ENCODE measurements at regions not wholly inside any gene's neighbourhood (a gene's known extent, or its start where the extent isn't known, plus 50 kb on each side); places are given as distances from the start of the nearest gene placed in this dataset.

DNA sequence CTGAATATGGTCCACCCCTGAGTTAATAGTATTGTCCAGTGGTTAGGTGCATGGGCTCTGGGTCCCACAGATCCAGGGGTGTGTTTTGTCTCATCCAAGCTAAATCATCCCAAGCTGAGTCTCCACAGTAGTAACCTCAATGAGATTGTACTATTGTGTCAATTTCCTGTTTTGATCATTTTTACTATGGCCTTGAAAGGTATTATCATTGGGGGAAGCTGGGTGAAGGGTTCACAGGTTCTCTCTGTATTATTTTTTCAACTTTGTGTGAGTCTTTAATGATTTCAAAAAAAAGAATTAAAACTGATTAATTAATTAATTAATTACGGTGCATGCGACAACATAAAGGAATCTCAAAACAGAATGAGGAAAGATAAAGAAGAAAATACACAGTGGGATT is 266.1 kb downstream of the MN1 start:
- DNase-seq (no peak), ATAC-seq (no peak)
- intact Hi-C loops (cut with DNase I): no loop called here

DNA sequence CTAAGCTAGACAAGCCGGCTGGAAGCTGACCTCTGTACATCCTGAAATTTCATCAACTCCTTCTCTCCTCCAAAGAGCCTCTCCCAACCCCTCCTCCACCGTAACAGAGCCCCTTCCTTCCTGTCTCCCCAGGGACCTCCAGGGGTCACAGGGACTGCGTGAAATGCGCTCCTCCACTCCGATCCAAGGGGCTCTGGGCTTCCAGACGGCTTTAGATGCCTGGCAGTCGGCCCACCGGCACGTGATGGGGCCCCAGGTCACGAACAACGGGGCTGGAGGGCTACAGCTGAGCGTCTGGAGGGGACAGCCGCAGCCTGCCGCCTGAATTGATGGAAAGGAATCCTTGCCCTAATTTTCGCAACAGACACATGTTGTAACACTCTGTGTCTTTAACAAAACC is 264.1 kb downstream of the MN1 start:
- ATAC-seq (peak in 1 of 2 donors; percentile 77), DNase-seq (peak; percentile 37)
- intact Hi-C loops (cut with DNase I): no loop called here

DNA sequence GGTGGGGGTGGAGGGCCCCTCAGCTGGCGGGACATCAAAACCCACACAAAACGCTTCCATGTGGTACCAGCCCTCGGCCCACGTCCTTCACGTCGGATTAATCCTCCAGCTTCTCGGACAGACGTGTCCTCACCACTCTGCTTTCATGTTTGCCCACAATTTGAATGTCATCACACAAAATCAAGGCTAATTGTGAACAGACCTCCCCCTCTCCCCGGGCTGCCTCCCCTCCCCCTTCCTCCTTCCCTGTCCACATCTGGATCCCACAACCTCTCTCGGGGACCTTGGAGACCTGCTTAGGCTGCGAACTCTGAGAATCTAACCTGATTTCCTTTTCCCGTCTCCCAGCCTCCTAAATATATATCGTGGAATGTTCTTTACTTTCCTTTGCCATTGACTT is 262.9 kb downstream of the MN1 start:
- ATAC-seq (no peak), DNase-seq (no peak)
- intact Hi-C loops (cut with DNase I): no loop called here

DNA sequence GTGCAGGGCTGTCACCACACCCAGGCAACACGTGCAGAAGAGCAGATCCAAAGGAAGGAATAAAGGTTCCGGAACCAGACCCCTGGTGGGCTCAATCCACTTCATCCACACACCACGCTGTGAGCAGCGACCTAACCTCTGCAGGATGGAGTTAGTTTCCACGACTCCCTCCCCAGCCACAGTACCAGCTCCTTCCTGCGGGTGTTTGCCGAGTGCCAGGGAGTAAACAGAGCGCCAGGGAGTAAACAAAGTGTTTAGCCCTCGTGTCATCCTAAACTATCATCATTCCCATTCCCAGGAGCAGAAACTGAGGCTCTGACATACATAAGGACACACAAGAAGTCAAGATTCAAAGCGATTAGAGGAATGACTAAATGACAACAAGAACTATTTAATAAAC is 261.3 kb downstream of the MN1 start:
- ATAC-seq (no peak), DNase-seq (no peak)
- intact Hi-C loops (cut with DNase I): no loop called here

DNA sequence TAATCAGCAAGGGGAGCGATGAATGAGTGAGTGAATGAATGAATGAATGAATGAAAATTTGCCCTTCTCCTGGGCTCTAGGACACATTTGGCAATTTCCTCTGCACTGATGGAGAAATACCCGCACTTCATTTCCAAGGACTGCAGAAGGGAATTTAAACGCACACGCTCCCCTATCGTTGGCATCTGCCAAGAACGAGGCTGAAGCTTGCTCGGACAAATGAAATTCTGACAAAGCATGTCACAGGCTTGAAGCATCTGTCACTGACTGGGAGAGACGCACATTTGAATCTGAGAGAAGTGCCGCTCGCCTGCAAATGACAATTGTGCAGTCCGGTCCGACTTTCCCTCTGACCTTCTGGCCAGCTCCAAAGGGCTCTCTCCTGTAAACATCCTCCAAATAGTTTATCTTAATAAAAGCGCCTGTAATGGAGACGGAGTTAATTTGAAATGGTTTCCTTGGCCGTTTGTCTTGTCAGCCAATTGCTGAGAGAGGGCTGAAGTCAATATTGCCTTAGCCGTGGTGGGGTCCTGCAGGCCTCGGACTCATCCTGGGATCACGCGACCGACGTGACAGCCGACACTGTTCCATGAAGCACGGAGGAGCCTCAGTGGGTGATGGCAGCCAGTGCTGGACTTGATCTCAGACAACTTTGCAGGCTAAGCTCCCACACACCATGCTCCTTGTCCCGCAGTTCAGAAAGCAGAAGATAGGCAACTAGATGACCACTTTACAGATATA is 260.7 kb downstream of the MN1 start:
- DNase-seq (no peak), ATAC-seq (peak in 1 of 2 donors; percentile 10)
- intact Hi-C loops (cut with DNase I): no loop called here

DNA sequence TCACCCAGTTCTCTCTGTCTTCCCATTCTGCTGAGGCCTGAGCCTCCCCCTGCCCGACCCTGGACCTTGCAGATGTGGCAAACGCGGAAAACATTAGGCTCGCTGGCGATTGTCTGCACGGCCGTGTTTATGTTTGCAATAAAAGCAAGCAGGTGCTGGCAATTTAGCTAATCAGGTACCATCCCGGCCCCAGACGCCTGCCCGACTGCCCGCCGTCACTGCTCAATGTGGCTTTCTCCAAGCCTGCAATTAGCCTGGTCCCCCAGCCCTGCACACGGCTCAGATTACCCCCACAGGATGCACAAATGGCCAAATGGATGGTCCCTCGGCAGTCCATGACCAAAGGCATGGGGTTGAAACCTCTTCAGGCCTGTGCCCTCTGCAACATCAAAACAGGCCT is 259.7 kb downstream of the MN1 start:
- intact Hi-C loops (cut with DNase I): no loop called here
- no peak for DNase-seq
- ATAC-seq: no peak

DNA sequence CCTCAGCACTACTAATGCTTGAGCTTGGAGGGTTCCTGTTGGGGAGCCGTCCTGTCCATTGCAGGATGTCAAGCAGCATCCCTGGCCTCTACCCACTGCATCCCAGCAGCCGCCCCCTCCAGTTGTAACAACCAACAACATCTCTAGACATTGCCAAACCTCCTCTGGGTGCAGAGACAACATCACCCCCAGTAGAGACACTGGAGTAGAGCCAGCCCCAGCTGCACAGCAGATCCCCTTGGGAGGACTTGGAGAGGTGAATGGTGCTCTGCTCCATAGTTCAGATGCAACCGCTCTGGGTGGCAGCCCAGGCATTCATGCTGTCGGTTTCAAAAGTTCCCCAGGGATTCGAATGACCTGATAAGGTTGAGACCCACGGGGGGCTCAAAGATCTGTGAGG is 259.0 kb downstream of the MN1 start:
- no peak for ATAC-seq
- intact Hi-C loops (cut with DNase I): no loop called here
- DNase-seq: no peak

DNA sequence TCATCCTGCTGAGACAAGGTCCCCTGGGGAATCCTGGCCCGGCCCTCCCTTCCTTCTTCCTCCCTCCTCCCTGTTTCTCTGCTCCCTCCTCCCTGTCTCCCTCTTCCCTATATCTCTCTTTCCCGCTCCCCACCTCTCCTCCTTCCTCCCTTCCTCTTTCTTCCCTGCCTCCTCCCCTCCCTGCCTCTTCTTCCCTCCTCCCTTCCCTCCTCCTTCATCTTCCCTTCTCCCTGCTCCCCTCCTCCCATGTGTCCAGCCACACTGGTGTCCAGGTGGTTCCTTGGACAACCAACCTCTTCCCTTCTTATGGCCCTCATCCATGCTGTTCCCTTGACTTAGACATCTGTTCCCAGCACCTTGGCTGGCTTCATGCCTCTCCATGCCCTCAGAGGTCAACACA is 258.1 kb downstream of the MN1 start:
- intact Hi-C loops (cut with DNase I): no loop called here
- ATAC-seq (no peak), DNase-seq (no peak)

DNA sequence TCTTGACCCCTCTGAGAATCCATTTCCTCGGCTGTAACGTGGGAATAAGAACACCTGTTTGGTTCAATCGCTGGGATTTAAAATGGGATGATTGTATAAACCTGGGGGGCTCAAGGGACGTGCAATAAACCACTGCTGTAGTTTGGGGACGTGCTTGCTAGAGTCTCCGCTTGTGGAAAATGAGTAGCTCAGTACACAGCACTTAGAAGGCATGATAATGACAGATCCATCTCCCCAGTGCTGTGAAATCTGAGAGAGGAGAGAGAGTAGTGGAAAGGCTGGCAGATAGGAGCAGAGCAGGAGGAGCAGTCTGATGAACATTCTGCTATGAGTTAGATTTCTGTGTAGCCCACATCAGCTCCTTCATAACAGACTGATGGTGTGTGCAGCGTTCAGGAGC is 256.5 kb downstream of the MN1 start:
- intact Hi-C loops (cut with DNase I): no loop called here
- DNase-seq: no peak
- no peak for ATAC-seq

DNA sequence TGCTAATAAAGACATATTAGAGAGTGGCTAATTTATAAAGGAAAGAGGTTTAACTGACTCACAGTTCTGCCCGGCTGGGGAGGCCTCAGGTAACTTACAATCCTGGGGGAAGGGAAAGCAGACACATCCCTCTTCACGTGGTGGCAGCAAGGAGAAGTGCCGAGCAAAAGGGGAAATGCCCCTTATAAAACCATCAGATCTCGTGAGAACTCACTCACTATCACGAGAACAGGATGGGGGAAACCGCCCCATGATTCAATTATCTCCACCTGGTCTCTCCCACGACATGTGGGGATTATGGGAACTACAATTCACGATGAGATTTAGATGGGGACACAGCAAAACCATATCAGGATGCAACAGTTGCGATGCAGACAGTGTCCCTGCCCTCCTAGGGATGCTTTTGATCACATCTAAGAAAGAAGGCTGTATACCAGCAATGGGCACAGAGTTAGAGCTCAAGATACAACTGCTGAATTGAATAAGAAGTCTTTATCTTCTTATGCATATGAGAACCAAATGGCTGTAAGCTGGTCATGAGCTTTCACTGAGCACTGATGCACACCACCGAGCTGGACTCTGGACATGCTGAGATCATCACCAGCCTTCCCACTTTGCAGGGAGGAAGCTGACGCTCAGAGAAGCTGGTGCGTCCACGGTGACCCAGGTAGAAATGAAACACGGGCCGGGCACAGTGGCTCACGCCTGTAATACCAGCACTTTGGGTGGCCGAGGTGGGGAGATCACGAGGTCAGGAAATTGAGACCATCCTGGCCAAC is 255.2 kb downstream of the MN1 start:
- no peak for DNase-seq
- intact Hi-C loops (cut with DNase I): no loop called here
- ATAC-seq: no peak

DNA sequence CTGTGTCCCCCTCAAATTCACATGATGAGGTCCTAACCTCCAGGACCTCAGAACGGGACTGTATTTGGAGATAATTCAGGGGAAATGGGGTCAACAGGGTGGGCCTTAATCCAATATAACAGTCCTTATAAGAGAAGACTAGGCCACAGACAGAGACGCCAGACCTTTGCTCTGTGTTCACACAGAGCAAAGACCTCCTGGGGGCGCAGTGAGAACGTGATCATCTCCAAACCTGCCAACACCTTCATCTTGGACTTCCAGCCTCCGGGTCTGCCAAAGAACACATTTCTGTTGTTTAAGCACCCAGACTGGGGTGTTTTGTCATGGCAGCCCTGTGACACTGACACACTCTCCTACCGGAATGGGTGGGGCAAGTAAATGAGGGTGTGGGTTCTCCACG is 250.2 kb downstream of the MN1 start:
- DNase-seq (no peak), ATAC-seq (no peak)
- intact Hi-C loops (cut with DNase I): no loop called here

DNA sequence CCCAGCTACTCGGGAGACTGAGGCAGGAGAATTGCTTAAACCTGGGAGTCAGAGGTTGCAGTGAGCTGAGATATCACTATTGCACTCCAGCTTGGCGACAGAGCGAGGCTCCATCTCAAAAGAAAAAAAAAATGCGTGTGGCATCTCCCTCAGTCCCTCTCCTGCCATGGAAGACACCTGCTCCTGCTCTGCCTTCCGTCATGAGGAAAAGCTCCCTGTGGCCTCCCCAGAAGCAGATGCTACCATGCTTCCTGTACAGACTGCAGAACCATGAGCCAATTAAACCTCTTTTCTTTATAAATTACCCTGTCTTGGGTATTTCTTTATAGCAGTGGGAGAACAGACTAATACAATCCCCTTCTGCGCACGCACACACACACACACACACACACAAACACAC is 249.4 kb downstream of the MN1 start:
- no peak for DNase-seq
- intact Hi-C loops (cut with DNase I): no loop called here
- ATAC-seq: no peak

DNA sequence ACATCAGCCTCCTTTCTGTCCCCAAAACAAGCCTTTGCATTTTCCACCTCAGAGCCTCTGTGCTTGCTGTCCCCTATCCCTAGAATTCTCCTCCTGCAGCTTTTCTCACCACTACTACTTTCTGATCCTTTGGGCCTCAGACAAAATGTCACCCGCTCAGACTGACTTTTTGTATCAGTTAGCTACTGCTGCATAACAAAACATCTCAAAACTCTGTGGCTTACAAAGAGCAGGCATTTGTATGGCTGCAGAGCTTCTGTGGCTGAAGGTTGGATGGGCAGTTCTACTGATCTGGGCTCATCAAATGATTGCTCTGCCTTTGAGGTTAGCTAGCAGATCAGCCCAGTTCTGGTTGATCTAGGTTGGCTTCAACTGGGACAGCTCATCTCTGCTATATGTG is 248.7 kb downstream of the MN1 start:
- ATAC-seq: no peak
- intact Hi-C loops (cut with DNase I): no loop called here

DNA sequence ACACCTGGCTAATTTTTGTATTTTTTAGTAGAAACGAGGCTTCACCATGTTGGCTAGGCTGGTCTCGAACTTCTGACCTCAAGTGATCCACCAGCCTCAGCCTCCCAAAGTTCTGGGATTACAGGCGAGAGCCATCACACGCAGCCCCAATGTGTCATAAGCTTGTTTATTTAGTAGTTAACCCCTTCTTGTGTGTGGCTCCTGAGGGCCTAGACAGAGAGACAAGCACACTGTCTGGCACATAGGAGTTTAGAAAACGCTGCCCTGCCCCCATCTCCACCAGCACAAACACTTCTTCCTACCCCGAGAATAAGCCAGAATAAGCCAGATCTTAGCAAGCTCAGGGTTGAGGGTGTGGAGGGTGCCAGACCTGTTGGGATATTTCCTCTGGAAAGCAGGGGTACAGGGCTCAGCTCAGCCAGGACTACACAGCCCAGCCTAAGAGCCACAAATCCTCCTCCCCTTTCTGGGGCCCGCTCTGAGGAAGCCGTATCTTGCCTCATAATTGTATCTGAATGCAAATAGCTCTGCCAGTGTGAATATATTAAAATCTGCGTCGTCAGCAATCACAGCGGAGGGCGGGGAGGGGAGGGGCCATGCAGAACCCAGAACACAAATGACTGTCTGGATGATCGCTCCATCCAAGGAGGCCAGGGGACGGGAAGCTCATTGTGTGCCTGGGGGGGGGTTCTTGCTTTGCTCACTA is 247.3 kb downstream of the MN1 start:
- no peak for DNase-seq
- intact Hi-C loops (cut with DNase I): no loop called here
- peak; percentile 73 to 86 for ATAC-seq

More for the DNA sequence above, 248.7 kb downstream of the MN1 start:
- no peak for DNase-seq

DNA sequence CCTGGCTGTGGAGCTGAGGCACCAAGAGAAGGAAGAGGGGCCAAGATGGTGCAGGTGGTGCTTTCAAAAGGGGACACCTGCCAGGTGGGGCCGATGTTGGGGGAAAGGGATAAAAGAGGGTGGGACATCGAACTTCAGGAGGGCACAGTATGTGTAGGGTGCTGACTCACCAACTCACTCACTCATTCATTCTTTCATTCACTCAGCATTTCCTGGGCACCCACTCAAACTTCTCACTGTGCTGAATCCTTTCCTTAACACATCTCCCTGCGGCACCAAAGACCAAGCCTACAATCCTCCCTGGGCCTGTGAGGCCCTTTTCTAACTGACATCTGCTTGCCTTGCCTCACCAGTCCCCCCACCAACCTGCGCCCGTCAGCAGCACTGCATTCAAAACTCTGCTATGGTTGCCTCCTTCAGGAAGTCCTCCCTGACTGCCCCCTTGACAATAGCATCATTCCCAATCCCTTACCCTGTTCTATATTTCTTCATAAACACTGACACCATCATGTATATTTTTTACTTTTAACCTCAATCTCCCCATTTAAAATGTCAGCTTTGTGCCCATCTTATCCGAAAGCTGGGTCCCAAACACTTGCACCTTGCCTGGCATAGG is 246.6 kb downstream of the MN1 start:
- intact Hi-C loops (cut with DNase I): no loop called here
- ATAC-seq: no peak
- no peak for DNase-seq

DNA sequence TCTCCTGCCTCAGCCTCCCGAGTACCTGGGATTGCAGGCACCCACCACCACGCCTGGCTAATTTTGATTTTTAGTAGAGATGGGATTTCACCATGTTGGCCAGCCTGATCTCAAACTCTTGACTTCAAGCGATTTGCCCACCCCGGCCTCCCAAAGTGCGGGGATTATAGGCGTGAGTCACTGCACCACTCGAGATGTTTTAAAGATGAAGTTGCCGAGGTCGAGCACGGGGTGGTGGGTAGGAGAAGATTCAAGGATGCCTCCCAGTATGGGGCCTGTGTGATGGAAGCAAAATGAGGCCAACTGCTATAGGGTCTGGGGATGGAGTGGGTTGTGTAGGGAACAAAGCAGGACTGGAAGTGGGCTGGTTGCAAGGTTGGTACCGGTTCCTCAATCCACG is 245.2 kb downstream of the MN1 start:
- ATAC-seq (no peak), DNase-seq (no peak)
- intact Hi-C loops (cut with DNase I): no loop called here

DNA sequence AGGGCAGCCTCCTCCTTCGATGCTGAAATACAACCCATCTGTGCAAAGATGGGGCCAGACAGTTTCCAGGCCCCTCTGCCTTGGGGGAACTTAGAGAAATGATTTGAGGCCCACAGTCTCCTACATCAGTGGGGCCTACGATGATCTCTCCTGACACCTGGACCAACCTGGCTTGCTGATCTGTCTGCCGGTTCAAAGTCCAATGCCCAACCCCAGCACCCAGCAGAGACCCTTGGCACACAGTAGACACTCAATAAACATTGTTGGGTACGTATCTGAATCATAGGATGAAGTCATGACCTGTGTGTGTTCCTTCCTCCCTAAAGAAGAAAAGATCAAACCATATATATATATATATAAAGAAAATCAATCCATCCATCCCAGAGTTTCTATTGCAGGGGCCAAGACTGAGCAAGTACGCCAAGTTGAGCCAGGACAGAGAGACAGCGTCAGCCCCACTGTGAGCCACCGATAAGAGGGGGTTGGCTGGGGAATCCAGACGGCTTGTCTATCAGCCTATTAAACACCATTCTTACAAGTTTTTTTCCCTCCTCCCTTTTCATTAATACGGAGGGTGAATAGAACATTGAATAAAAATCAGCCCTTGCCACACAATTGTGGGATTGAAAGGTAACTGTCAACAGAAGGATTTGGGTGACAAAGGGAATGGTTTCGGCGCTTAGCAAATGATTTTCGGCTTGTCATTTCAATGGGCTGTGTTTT is 244.1 kb downstream of the MN1 start:
- DNase-seq (no peak), ATAC-seq (no peak)
- intact Hi-C loops (cut with DNase I): no loop called here

DNA sequence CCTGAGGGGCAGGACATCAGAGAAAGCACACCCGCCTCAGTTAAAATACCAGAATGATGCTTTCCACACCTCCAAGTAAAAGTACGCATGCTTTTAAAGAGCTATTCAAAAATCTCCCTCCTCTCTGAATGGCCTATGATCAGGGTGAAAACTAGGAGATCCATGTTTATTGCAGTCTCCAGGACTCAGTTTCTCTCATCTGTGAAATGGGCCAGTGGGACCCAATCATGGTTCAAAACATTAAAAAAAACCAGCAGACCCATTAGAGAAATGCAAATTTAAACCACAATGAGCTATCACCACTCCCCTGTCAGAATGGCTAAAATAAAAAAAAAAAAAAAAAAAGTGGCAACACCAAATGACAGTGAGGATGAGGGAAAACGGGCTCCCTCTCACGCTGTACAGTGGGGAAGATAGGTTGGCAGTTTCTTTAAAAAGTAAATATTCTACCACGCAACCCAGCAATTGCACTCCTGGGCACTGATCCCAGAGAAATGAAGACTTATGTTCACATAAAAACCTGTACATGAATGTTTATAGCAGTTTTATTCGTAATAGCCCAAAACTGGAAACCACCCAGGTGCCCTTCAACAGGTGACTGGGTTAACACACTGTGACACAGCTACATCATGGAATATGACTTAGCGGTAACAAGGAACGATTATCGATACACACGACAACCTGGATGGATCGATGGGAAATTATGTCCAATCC is 242.7 kb downstream of the MN1 start:
- intact Hi-C loops (cut with DNase I): no loop called here
- DNase-seq (no peak), ATAC-seq (no peak)

DNA sequence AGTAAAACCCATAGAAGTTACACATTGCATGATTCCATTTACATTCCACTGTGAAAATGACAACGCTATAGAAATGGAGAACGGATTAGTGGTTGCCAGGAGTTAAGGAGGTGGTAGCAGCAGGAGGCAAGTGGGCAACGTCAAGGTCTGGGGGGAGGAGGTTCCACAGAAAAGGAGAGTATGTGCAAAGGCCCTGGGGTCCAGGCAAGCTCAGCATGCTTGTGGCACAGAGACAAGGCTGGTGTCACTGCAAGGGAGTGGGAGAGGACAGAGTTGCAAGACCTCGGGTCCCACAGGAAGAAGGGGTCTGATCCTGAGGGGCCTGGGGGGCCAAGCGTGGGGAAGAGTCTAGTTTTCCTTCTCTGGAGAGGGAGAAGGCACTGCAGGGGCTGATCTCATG is 240.8 kb downstream of the MN1 start:
- DNase-seq (no peak), ATAC-seq (no peak)
- intact Hi-C loops (cut with DNase I): no loop called here
